ENCODE measurements at regions not wholly inside any gene's neighbourhood (a gene's known extent, or its start where the extent isn't known, plus 50 kb on each side); places are given as distances from the start of the nearest gene placed in this dataset. TPM values are rescaled to one million over a fixed set of nuclear protein-coding genes. Genes with fewer than 3 reads are reported as not detected.

GRCh38 chr11:70944141-70944540 is 308.2 kb downstream of the SHANK2 start:
- DNase-seq: no peak
- H3K4me3 Mint-ChIP-seq: no peak overlapping the region

GRCh38 chr11:70944636-70945035 is 307.7 kb downstream of the SHANK2 start:
- Mint-ChIP-seq H3K36me3 (ENCODE audit: low read depth) (no peaks in the 10 kb centered on the region), H3K27me3 (no peaks in the 10 kb centered on the region), H3K9me3 (peaks cover 35% of the 10 kb centered on the region), H3K27ac (no peak overlapping the region), H3K4me1 (no peaks in the 10 kb centered on the region), H3K4me3 (no peak overlapping the region)
- DNase-seq: no peak
- POLR2A ChIA-PET: no interaction called here
- CTCF ChIA-PET: no interaction called here

More at GRCh38 chr11:70944141-70944540, 308.2 kb downstream of the SHANK2 start:
- ChIA-PET POLR2A (no interaction called here), CTCF (no interaction called here)
- H3K27ac Mint-ChIP-seq: no peak overlapping the region
- H3K27me3 Mint-ChIP-seq: no peaks in the 10 kb centered on the region
- no peaks in the 10 kb centered on the region for H3K4me1 Mint-ChIP-seq
- no peaks in the 10 kb centered on the region for H3K36me3 Mint-ChIP-seq (ENCODE audit: low read depth)
- peaks cover 37% of the 10 kb centered on the region for H3K9me3 Mint-ChIP-seq

GRCh38 chr11:70948398-70948797 is 304.0 kb downstream of the SHANK2 start:
- H3K36me3 Mint-ChIP-seq (ENCODE audit: low read depth): no peaks in the 10 kb centered on the region
- DNase-seq: no peak
- H3K9me3 Mint-ChIP-seq: peaks cover 26% of the 10 kb centered on the region
- CTCF ChIA-PET: no interaction called here
- no peaks in the 10 kb centered on the region for H3K27me3 Mint-ChIP-seq
- no peaks in the 10 kb centered on the region for H3K4me1 Mint-ChIP-seq
- POLR2A ChIA-PET: no interaction called here
- no peak overlapping the region for H3K27ac Mint-ChIP-seq
- H3K4me3 Mint-ChIP-seq: no peak overlapping the region

- Mint-ChIP-seq H3K36me3 (ENCODE audit: low read depth) (no peaks in the 10 kb centered on the region), H3K27me3 (no peaks in the 10 kb centered on the region), H3K9me3 (peaks cover 22% of the 10 kb centered on the region), H3K4me3 (no peak overlapping the region), H3K4me1 (no peaks in the 10 kb centered on the region), H3K27ac (no peak overlapping the region)
- ChIA-PET CTCF (no interaction called here), POLR2A (no interaction called here)
- no peak for DNase-seq
Measured at GRCh38 chr11:70948855-70949531, 303.4 kb downstream of the SHANK2 start.

- Mint-ChIP-seq H3K36me3 (ENCODE audit: low read depth) (no peaks in the 10 kb centered on the region), H3K9me3 (peaks cover 17% of the 10 kb centered on the region), H3K4me1 (no peaks in the 10 kb centered on the region), H3K27me3 (no peaks in the 10 kb centered on the region), H3K27ac (no peak overlapping the region), H3K4me3 (no peak overlapping the region)
- ChIA-PET POLR2A (no interaction called here), CTCF (no interaction called here)
- DNase-seq: no peak
Measured at GRCh38 chr11:70951139-70951804, 301.1 kb downstream of the SHANK2 start.

GRCh38 chr11:70952191-70952590 is 300.2 kb downstream of the SHANK2 start:
- ChIA-PET POLR2A (no interaction called here), CTCF (no interaction called here)
- DNase-seq: no peak
- H3K9me3 Mint-ChIP-seq: peaks cover 17% of the 10 kb centered on the region
- no peak overlapping the region for H3K27ac Mint-ChIP-seq
- no peaks in the 10 kb centered on the region for H3K4me1 Mint-ChIP-seq
- H3K36me3 Mint-ChIP-seq (ENCODE audit: low read depth): no peaks in the 10 kb centered on the region
- H3K4me3 Mint-ChIP-seq: no peak overlapping the region
- no peaks in the 10 kb centered on the region for H3K27me3 Mint-ChIP-seq

- CTCF ChIA-PET: no interaction called here
Measured at GRCh38 chr11:70953720-70954119, 298.7 kb downstream of the SHANK2 start.

GRCh38 chr11:70954471-70954870 is 297.9 kb downstream of the SHANK2 start:
- no peak overlapping the region for H3K4me3 Mint-ChIP-seq
- no peak overlapping the region for H3K27ac Mint-ChIP-seq
- ChIA-PET POLR2A (no interaction called here), CTCF (no interaction called here)
- peaks cover 14% of the 10 kb centered on the region for H3K9me3 Mint-ChIP-seq
- H3K27me3 Mint-ChIP-seq: no peaks in the 10 kb centered on the region
- no peaks in the 10 kb centered on the region for H3K4me1 Mint-ChIP-seq
- DNase-seq: no peak
- H3K36me3 Mint-ChIP-seq (ENCODE audit: low read depth): no peaks in the 10 kb centered on the region

More at GRCh38 chr11:70953720-70954119, 298.7 kb downstream of the SHANK2 start:
- H3K27me3 Mint-ChIP-seq: no peaks in the 10 kb centered on the region
- H3K4me1 Mint-ChIP-seq: no peaks in the 10 kb centered on the region
- POLR2A ChIA-PET: no interaction called here
- H3K9me3 Mint-ChIP-seq: peaks cover 14% of the 10 kb centered on the region
- H3K27ac Mint-ChIP-seq: no peak overlapping the region
- H3K36me3 Mint-ChIP-seq (ENCODE audit: low read depth): no peaks in the 10 kb centered on the region
- DNase-seq: no peak
- H3K4me3 Mint-ChIP-seq: no peak overlapping the region

Small RNA genes in the stretch of these regions (microRNA-seq; reads per million reads assigned to microRNA genes)
- not detected for gene MIR3664 (ENCODE audit: borderline microRNAs expressed, borderline replicate concordance)
